GM18498 (cell line): ENCODE measurements at regions not wholly inside any gene's neighbourhood (a gene's known extent, or its start where the extent isn't known, plus 50 kb on each side); places are given as distances from the start of the nearest gene placed in this dataset.
"Not testable (repeated sequence)": the region's sequence is repeated elsewhere in the genome, so short reads cannot be mapped to it uniquely, and the experiment has no call there.

Experiments used
- ATAC-seq: cut with Tn5 transposase; IDR thresholded peaks from one replicate; pipeline ENCODE4 v1.9.1; 2021; ENCODE audit warnings: mild to moderate bottlenecking, moderate library complexity; ENCODE audit not compliant: unreplicated experiment

- not testable (repeated sequence) for ATAC-seq
These were observed 1465.9 kb downstream of the SPATA31A7 start for GRCh38 chr9:62655705-62656104.

- not testable (repeated sequence) for ATAC-seq
These were observed 1473.1 kb downstream of the SPATA31A7 start for GRCh38 chr9:62662733-62663507.

GRCh38 chr9:62663512-62663911, 1473.7 kb downstream of the SPATA31A7 start:
- ATAC-seq, result not testable (repeated sequence)

GRCh38 chr9:62667137-62667824, 1477.4 kb downstream of the SPATA31A7 start:
- ATAC-seq, result not testable (repeated sequence)

GRCh38 chr9:62677016-62677415, 1487.2 kb downstream of the SPATA31A7 start:
- not testable (repeated sequence) for ATAC-seq

GRCh38 chr9:62678336-62678735, 1488.5 kb downstream of the SPATA31A7 start:
- peak; percentile 79 for ATAC-seq

GRCh38 chr9:62679020-62679419, 1489.2 kb downstream of the SPATA31A7 start:
- ATAC-seq, result not testable (repeated sequence)

GRCh38 chr9:62684833-62685647, 1495.2 kb downstream of the SPATA31A7 start:
- ATAC-seq, result peak; percentile 77

- ATAC-seq, result not testable (repeated sequence)
These were observed 1496.5 kb downstream of the SPATA31A7 start for GRCh38 chr9:62686313-62686712.

GRCh38 chr9:62693019-62693418, 1503.2 kb downstream of the SPATA31A7 start:
- not testable (repeated sequence) for ATAC-seq

GRCh38 chr9:62711317-62711716, 1521.5 kb downstream of the SPATA31A7 start:
- ATAC-seq, result not testable (repeated sequence)

GRCh38 chr9:62725580-62725979, 1535.7 kb downstream of the SPATA31A7 start:
- not testable (repeated sequence) for ATAC-seq

GRCh38 chr9:62730229-62731000, 1540.6 kb downstream of the SPATA31A7 start:
- ATAC-seq, result peak; percentile 96

GRCh38 chr9:62731015-62731414, 1541.2 kb downstream of the SPATA31A7 start:
- ATAC-seq, result not testable (repeated sequence)

- not testable (repeated sequence) for ATAC-seq
These were observed 1547.3 kb downstream of the SPATA31A7 start for GRCh38 chr9:62737004-62737606.

GRCh38 chr9:62737915-62738314, 1548.1 kb downstream of the SPATA31A7 start:
- not testable (repeated sequence) for ATAC-seq

GRCh38 chr9:62745774-62746529, 1556.1 kb downstream of the SPATA31A7 start:
- ATAC-seq, result not testable (repeated sequence)
